Ovary (tissue), 7 donors: ENCODE measurements at regions not wholly inside any gene's neighbourhood (a gene's known extent, or its start where the extent isn't known, plus 50 kb on each side); places are given as distances from the start of the nearest gene placed in this dataset.

Experiments used
- DNase-seq, 5 donors: peaks; one replicate each; pipeline ENCODE4 v3.0.0-alpha.2; 2019 to 2020
- H3K27ac ChIP-seq, 2 donors: fragments of 200-600 bp; one replicate each; pipeline versions ENCODE4 v1.5.1 to v1.8.0; 2019 to 2022
- H3K27me3 ChIP-seq: fragments of 200-600 bp; one replicate; pipeline ENCODE4 v1.8.0; 2022
- H3K36me3 ChIP-seq: fragments of 200-600 bp; sonication (generic); one replicate; pipeline ENCODE4 v1.5.1; 2019
- H3K4me1 ChIP-seq: one replicate; pipeline ENCODE4 v1.8.1; 2013; ENCODE audit warnings: mild to moderate bottlenecking, moderate library complexity; ENCODE audit not compliant: insufficient read depth
- H3K4me3 ChIP-seq: fragments of 200-600 bp; sonication (generic); one replicate; pipeline ENCODE4 v1.5.1; 2017
- H3K9me3 ChIP-seq, 2 donors: fragments of 200-600 bp in 1 of 2; sonication (generic) in 1 of 2; one replicate each; pipeline versions ENCODE4 v1.5.1 to v1.8.1; 2013 to 2019; ENCODE audit warnings: mild to moderate bottlenecking in 1 of 2, moderate library complexity in 1 of 2
- EP300 ChIP-seq: sonication (generic); formaldehyde crosslinking; IDR thresholded peaks from one replicate; pipeline ENCODE4 v1.6.1; 2017; ENCODE audit warnings: antibody characterized with exemption
- POLR2A ChIP-seq: fragments of 450-650 bp; IDR thresholded peaks from one replicate; pipeline ENCODE4 v1.6.1; 2017; ENCODE audit warnings: antibody characterized with exemption, mild to moderate bottlenecking, moderate library complexity
- WGBS, 3 donors: extraction: QIAGEN DNeasy Blood & Tissue Kit in 1 of 3; methylation state at CpG; one replicate each; pipeline versions ENCODE4 v1.1.5 to v1.1.7; 2013 to 2017; 5-methylcytosine and 5-hydroxymethylcytosine counted together
- intact Hi-C, 4 donors: fragments of 100-400 bp; cut with DNase I; formaldehyde crosslinking; loops; one replicate each; pipeline versions ENCODE4 v1.11.0 to v1.15.1; 2022 to 2023
- TF ChIP-seq, protein P1 (sequence below), 3 donors: fragments of 450-650 bp in 2 of 3; fragments of 200-600 bp in 1 of 3; IDR thresholded peaks; one replicate each; pipeline versions ENCODE4 v1.5.1 to v1.8.0; 2016 to 2022; ENCODE audit warnings: antibody characterized with exemption in 3 of 3, mild to moderate bottlenecking in 1 of 3
- donor health status: DM: no; HTN: no; CAD: no; lungs with moderate emphysema.
- donor health status: DM: no; HTN: no; CAD: no.
- donor health status: Bipolar disorder and iron deficiency.
- donor health status: DM: no; HTN: no; CAD: no.
- donor health status: DM: yes; HTN: yes; CAD: no.

DNA sequence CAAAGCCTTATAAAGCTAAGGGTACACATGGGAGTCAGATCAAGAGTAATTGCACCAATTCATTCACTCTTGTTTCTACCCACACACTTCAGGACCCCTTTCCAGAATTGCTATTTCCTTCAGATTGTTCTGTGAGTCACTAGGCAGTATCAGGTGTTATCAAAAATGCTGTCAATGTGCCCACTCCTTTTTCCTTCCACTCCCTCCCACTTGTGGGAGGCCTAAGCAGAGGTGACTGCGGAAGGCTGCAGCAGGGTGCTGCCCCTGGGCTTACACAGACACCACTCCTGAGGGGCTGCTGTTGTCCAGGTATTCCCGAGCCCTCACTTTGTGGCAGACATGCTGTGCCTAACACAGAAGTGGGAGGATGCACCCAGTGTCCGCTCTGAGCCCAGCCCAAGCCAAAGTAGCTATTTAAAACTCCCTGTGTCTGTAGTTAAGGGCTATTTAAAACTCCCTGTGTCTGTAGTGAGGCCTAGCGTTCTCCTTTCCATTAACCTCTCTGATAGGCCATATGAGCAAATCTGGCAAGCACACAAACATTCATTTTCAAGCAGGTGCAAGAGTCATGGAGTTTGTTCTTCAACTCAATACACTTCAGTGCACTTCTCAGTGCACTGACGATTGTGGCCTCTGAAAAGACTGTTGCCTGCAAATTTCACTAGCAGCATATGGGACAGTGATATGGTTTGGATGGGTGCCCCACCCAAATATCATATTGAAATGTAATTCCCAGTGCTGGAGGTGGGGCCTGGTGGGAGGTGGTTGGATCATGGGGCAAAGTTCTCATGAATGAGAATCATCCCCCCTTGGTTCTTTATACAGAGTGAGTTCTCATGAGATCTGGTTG is 117.8 kb downstream of the PHLDA1 start:
- WGBS, 3 donors, result 69 to 86% (median 77%) methylated on average over 5 of the region's 5 CpGs
- Histone ChIP-seq H3K4me1 (peaks cover 10% of the 10 kb centered on the region), H3K27ac (no peak overlapping the region), H3K27me3 (no peaks in the 10 kb centered on the region), H3K4me3 (no peak overlapping the region), H3K9me3 (no peaks in the 10 kb centered on the region), H3K36me3 (no peaks in the 10 kb centered on the region)
- intact Hi-C loops, result no loop called here
- no peak for DNase-seq
- TF ChIP-seq, protein P1, sequence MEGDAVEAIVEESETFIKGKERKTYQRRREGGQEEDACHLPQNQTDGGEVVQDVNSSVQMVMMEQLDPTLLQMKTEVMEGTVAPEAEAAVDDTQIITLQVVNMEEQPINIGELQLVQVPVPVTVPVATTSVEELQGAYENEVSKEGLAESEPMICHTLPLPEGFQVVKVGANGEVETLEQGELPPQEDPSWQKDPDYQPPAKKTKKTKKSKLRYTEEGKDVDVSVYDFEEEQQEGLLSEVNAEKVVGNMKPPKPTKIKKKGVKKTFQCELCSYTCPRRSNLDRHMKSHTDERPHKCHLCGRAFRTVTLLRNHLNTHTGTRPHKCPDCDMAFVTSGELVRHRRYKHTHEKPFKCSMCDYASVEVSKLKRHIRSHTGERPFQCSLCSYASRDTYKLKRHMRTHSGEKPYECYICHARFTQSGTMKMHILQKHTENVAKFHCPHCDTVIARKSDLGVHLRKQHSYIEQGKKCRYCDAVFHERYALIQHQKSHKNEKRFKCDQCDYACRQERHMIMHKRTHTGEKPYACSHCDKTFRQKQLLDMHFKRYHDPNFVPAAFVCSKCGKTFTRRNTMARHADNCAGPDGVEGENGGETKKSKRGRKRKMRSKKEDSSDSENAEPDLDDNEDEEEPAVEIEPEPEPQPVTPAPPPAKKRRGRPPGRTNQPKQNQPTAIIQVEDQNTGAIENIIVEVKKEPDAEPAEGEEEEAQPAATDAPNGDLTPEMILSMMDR (IDR thresholded peaks at IDR 0.05), result no peak
- TF ChIP-seq EP300, result no peak
- no peak for TF ChIP-seq POLR2A

DNA sequence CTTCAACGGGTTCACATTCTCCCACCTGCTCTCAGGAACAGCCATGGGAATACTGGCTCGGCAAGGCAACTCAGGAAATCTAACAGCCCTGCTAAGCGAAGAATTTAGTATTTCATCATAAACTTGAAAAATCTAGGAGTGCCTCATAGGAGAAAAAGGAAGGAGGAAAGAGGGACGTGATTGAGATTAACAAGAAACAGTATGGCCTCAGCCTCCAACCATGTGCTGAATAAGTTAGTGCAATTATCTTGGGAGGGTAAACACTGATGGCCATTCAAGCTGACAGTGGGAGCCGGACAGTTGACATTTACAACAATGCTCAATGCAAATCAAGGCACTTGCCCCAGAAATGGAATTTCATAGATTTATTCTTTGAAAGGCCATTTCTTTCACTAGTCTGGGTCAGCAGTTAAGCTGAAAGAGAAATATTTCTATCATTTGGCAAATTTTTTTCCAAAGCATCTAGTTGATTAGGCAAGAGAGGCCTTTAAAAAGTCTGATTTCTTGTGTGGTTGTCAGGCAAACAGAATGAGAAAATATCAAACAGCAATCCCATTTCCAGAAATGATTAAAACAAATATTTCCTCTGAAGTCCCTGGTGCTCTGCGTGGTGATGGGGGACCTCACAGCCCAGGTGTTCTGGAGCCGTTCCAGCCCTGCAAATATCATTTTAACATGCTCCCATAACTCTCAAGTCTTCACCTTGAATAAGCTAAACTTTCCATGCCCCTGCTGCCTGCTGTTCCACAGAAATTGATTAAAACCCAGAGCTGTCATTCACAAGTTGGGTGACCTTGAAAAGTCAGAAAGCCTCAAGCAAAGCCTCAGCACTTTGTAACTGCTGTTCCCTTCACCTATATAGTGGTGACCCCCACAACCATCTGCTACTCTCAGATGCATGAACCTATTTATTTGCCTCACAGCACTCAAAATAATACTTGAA is 121.6 kb downstream of the PHLDA1 start:
- TF ChIP-seq, protein P1 (IDR thresholded peaks at IDR 0.05), result no peak
- TF ChIP-seq POLR2A (no peak), EP300 (no peak)
- H3K36me3 ChIP-seq, result no peaks in the 10 kb centered on the region
- no peaks in the 10 kb centered on the region for H3K27me3 ChIP-seq
- 60 to 65% (median 60%) methylated on average over 7 of the region's 7 CpGs for WGBS, 3 donors
- H3K27ac ChIP-seq, result peak overlapping the region in 1 of 2 donors; percentile 32
- peaks cover 10% of the 10 kb centered on the region for H3K4me1 ChIP-seq
- DNase-seq, result no peak
- H3K4me3 ChIP-seq, result no peak overlapping the region
- no peaks in the 10 kb centered on the region for H3K9me3 ChIP-seq
- intact Hi-C loops, result no loop called here

DNA sequence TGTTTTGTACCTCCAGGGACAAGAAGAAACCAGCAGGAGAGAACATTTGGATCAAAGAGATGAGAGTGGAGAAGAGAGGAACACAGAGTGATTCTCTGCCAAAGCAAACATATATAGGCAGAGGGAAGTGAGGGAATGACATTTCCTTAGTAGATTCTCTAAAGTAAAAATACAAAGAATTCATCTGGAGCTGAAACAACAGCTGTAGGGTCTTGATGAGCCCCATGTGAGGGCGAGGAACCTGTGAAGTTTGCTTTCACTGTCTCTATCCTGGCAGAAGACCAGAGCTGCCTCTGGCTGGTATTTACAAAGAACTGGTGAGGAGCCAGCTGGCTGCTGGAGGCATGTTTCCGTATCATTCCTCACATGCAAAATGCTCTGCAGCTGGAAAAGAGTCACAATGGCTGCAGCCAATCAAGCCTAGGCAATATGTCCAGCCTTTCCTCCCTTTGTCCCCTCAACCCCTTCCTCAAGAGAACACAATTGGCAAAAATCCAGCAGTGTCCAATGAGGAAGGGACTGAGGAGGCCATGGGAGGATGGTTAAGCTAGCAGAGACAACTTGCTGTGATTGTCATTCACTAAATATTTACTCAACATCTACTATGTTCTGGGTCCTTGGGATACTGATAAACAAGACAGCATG is 122.5 kb downstream of the PHLDA1 start:
- no peaks in the 10 kb centered on the region for H3K36me3 ChIP-seq
- intact Hi-C loops, result no loop called here
- peak; percentile 64 to 79 (median 71) for DNase-seq
- no peak overlapping the region for H3K4me3 ChIP-seq
- no peaks in the 10 kb centered on the region for H3K27me3 ChIP-seq
- peak overlapping the region in 1 of 2 donors; percentile 24 for H3K27ac ChIP-seq
- TF ChIP-seq POLR2A (no peak), EP300 (no peak)
- TF ChIP-seq, protein P1 (IDR thresholded peaks at IDR 0.05), result no peak
- H3K4me1 ChIP-seq, result peaks cover 10% of the 10 kb centered on the region
- WGBS, 3 donors, result 0 to 3% (median 2%) methylated on average over 2 of the region's 2 CpGs
- no peaks in the 10 kb centered on the region for H3K9me3 ChIP-seq

DNA sequence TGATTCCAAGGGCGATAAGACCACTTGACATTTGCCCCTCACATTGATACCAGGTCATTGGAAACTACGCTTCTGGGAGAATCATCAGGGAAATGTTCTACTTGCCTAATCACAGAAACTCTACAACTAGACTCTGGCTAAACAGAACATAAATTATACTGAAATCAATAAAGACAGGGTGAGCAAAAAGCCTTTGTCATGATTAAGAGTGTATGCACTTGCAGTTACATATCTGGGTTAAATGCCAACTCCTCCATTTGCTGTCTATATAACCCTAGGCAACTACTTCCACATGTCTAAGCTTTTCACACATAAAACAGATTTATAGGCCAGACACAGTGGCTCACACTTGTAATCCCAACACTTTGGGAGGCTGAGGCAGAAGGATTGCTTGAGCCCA is 125.7 kb downstream of the PHLDA1 start:
- DNase-seq, result no peak
- no peaks in the 10 kb centered on the region for H3K27me3 ChIP-seq
- H3K4me3 ChIP-seq, result no peak overlapping the region
- no peak overlapping the region for H3K27ac ChIP-seq
- intact Hi-C loops, result no loop called here
- H3K9me3 ChIP-seq, result no peaks in the 10 kb centered on the region
- WGBS, 3 donors, result 91 to 97% (median 95%) methylated on average over 2 of the region's 2 CpGs
- H3K4me1 ChIP-seq, result peaks cover 10% of the 10 kb centered on the region
- no peaks in the 10 kb centered on the region for H3K36me3 ChIP-seq
- TF ChIP-seq, protein P1 (IDR thresholded peaks at IDR 0.05), result no peak
- TF ChIP-seq EP300 (no peak), POLR2A (no peak)
